RWPE2 (cell line): ENCODE measurements at regions not wholly inside any gene's neighbourhood (a gene's known extent, or its start where the extent isn't known, plus 50 kb on each side); places are given as distances from the start of the nearest gene placed in this dataset.

Experiments
- ATAC-seq: fragments of 200-7000 bp; cut with Tn5 transposase; 3 replicates; pipeline ENCODE4 v1.9.1; 2021; ENCODE audit warnings: low read depth
- DNase-seq: peaks from one replicate; pipeline ENCODE4 v3.0.0-alpha.2; 2020; ENCODE audit warnings: low spot score
- H3K27ac ChIP-seq: fragments of 450-650 bp; 2 replicates; pipeline ENCODE4 v1.5.1; 2017; ENCODE audit warnings: mild to moderate bottlenecking; ENCODE audit not compliant: poor library complexity, severe bottlenecking
- H3K27me3 ChIP-seq: fragments of 250-450 bp; sonication (Bioruptor Pico); 2 replicates; pipeline ENCODE4 v1.5.1; 2021; ENCODE audit warnings: mild to moderate bottlenecking, moderate library complexity; ENCODE audit not compliant: insufficient read depth, poor library complexity, severe bottlenecking
- H3K36me3 ChIP-seq: fragments of 250-450 bp; sonication (Bioruptor Pico); 2 replicates; pipeline ENCODE4 v1.5.1; 2020; ENCODE audit warnings: low read depth, mild to moderate bottlenecking, moderate library complexity
- H3K4me1 ChIP-seq: fragments of 250-450 bp; sonication (Bioruptor Pico); 2 replicates; pipeline ENCODE4 v1.5.1; 2021; ENCODE audit warnings: mild to moderate bottlenecking, moderate library complexity; ENCODE audit not compliant: insufficient read depth, poor library complexity, severe bottlenecking
- H3K4me3 ChIP-seq: fragments of 250-450 bp; sonication (Bioruptor Pico); 2 replicates; pipeline ENCODE4 v1.5.1; 2021; ENCODE audit warnings: mild to moderate bottlenecking, moderate library complexity; ENCODE audit not compliant: severe bottlenecking
- H3K9me3 ChIP-seq: fragments of 250-450 bp; sonication (Bioruptor Pico); 2 replicates; pipeline ENCODE4 v1.5.1; 2021; ENCODE audit warnings: mild to moderate bottlenecking, moderate library complexity; ENCODE audit not compliant: severe bottlenecking
- TF ChIP-seq, protein P1 (sequence below): fragments of 450-650 bp; IDR thresholded peaks from one replicate; pipeline ENCODE4 v1.5.1; 2017; ENCODE audit warnings: mild to moderate bottlenecking, moderate library complexity; ENCODE audit not compliant: poor library complexity, severe bottlenecking

- Histone ChIP-seq H3K9me3 (no peaks in the 10 kb centered on the region), H3K27me3 (no peaks in the 10 kb centered on the region)
- ATAC-seq = no peak
These were observed 1815.5 kb downstream of the SLITRK5 start for GRCh38 chr13:89486709-89487108.

DNA sequence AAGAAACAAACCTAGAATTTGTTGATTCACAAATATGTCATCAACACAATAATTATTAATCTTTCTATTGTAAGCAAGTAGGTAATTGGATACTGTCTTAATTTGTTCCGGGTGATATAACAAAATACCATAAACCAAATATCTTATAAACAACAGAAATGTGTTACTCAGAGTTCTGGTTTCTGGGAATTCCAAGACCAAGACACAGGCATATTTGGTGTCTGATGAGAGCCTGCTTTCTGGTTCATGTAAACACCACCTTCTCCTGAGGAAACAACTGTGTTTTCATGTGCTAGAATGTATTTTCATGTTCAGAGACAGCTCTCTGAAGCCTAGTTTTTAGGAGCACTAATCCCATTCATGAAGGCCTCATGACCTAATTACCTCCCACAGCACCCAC, 1819.5 kb downstream of the SLITRK5 start:
- Histone ChIP-seq H3K27ac (no peak overlapping the region), H3K27me3 (no peaks in the 10 kb centered on the region), H3K36me3 (no peaks in the 10 kb centered on the region), H3K9me3 (no peaks in the 10 kb centered on the region), H3K4me1 (no peaks in the 10 kb centered on the region), H3K4me3 (no peak overlapping the region)
- ATAC-seq = no peak
- DNase-seq = no peak
- TF ChIP-seq, protein P1, sequence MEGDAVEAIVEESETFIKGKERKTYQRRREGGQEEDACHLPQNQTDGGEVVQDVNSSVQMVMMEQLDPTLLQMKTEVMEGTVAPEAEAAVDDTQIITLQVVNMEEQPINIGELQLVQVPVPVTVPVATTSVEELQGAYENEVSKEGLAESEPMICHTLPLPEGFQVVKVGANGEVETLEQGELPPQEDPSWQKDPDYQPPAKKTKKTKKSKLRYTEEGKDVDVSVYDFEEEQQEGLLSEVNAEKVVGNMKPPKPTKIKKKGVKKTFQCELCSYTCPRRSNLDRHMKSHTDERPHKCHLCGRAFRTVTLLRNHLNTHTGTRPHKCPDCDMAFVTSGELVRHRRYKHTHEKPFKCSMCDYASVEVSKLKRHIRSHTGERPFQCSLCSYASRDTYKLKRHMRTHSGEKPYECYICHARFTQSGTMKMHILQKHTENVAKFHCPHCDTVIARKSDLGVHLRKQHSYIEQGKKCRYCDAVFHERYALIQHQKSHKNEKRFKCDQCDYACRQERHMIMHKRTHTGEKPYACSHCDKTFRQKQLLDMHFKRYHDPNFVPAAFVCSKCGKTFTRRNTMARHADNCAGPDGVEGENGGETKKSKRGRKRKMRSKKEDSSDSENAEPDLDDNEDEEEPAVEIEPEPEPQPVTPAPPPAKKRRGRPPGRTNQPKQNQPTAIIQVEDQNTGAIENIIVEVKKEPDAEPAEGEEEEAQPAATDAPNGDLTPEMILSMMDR = no peak

More at GRCh38 chr13:89486709-89487108, 1815.5 kb downstream of the SLITRK5 start:
- no peak for DNase-seq
- no peak overlapping the region for H3K4me3 ChIP-seq
- no peak overlapping the region for H3K27ac ChIP-seq
- no peaks in the 10 kb centered on the region for H3K36me3 ChIP-seq
- TF ChIP-seq, protein P1 = no peak
- H3K4me1 ChIP-seq = no peaks in the 10 kb centered on the region

- TF ChIP-seq, protein P1 = no peak
- Histone ChIP-seq H3K27me3 (no peaks in the 10 kb centered on the region), H3K36me3 (no peaks in the 10 kb centered on the region), H3K27ac (no peak overlapping the region), H3K4me1 (no peaks in the 10 kb centered on the region), H3K4me3 (no peak overlapping the region), H3K9me3 (no peaks in the 10 kb centered on the region)
- ATAC-seq = no peak
- DNase-seq = no peak
These were observed 1825.3 kb downstream of the SLITRK5 start for GRCh38 chr13:89496478-89496877.

DNA sequence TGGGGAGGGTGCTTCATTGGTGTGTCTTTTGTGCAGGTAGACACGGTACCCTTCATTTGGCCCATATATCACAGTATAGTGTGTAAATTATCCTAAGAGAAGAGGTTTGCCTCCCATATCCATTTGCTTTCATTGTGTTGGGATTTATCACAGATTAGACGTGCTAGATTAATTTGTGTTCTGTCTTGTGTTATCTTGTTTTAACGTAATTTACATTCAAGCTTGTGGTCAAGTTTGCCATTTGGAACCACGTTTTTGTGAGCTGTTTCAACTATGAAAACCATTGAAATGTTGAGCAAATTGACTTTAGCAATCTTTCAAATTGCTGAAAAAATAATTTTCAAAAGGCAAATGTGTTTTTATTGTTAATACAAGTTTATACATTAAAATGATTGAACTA, 1826.5 kb downstream of the SLITRK5 start:
- DNase-seq = no peak
- no peaks in the 10 kb centered on the region for H3K27me3 ChIP-seq

DNA sequence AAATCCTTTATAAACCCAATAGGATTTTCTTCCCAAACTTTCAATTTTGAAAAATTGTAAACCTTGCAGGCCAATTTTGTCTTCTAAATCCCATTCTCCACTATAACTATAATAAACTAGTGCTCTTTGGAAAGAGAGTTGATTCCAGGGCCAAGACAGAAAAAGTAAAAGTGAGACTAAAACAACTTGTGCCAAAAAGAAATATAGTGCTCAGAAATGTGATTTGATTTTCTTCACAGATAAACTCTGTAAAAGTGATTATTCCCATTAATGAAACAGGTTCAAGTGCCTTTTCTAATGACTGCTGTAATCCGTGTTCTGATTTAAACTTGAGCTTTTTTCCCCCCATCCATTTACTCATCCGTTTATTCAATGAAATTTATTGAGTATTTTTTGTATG, 1831.1 kb downstream of the SLITRK5 start:
- Histone ChIP-seq H3K9me3 (no peaks in the 10 kb centered on the region), H3K4me3 (no peak overlapping the region), H3K4me1 (no peaks in the 10 kb centered on the region), H3K36me3 (no peaks in the 10 kb centered on the region), H3K27ac (no peak overlapping the region), H3K27me3 (no peaks in the 10 kb centered on the region)
- no peak for ATAC-seq
- no peak for DNase-seq
- TF ChIP-seq, protein P1 = no peak

More for the DNA sequence above, 1826.5 kb downstream of the SLITRK5 start:
- no peaks in the 10 kb centered on the region for H3K9me3 ChIP-seq
- TF ChIP-seq, protein P1 = no peak
- ATAC-seq = no peak
- no peaks in the 10 kb centered on the region for H3K36me3 ChIP-seq
- H3K27ac ChIP-seq = no peak overlapping the region
- H3K4me1 ChIP-seq = no peaks in the 10 kb centered on the region
- no peak overlapping the region for H3K4me3 ChIP-seq
